RWPE2 (cell line): ENCODE measurements at regions not wholly inside any gene's neighbourhood (a gene's known extent, or its start where the extent isn't known, plus 50 kb on each side); places are given as distances from the start of the nearest gene placed in this dataset.

Experiments
- ATAC-seq: fragments of 200-7000 bp; cut with Tn5 transposase; 3 replicates; pipeline ENCODE4 v1.9.1; 2021; ENCODE audit warnings: low read depth
- DNase-seq: peaks from one replicate; pipeline ENCODE4 v3.0.0-alpha.2; 2020; ENCODE audit warnings: low spot score
- H3K27ac ChIP-seq: fragments of 450-650 bp; 2 replicates; pipeline ENCODE4 v1.5.1; 2017; ENCODE audit warnings: mild to moderate bottlenecking; ENCODE audit not compliant: poor library complexity, severe bottlenecking
- H3K27me3 ChIP-seq: fragments of 250-450 bp; sonication (Bioruptor Pico); 2 replicates; pipeline ENCODE4 v1.5.1; 2021; ENCODE audit warnings: mild to moderate bottlenecking, moderate library complexity; ENCODE audit not compliant: insufficient read depth, poor library complexity, severe bottlenecking
- H3K36me3 ChIP-seq: fragments of 250-450 bp; sonication (Bioruptor Pico); 2 replicates; pipeline ENCODE4 v1.5.1; 2020; ENCODE audit warnings: low read depth, mild to moderate bottlenecking, moderate library complexity
- H3K4me1 ChIP-seq: fragments of 250-450 bp; sonication (Bioruptor Pico); 2 replicates; pipeline ENCODE4 v1.5.1; 2021; ENCODE audit warnings: mild to moderate bottlenecking, moderate library complexity; ENCODE audit not compliant: insufficient read depth, poor library complexity, severe bottlenecking
- H3K4me3 ChIP-seq: fragments of 250-450 bp; sonication (Bioruptor Pico); 2 replicates; pipeline ENCODE4 v1.5.1; 2021; ENCODE audit warnings: mild to moderate bottlenecking, moderate library complexity; ENCODE audit not compliant: severe bottlenecking
- H3K9me3 ChIP-seq: fragments of 250-450 bp; sonication (Bioruptor Pico); 2 replicates; pipeline ENCODE4 v1.5.1; 2021; ENCODE audit warnings: mild to moderate bottlenecking, moderate library complexity; ENCODE audit not compliant: severe bottlenecking
- CTCF ChIP-seq: fragments of 450-650 bp; IDR thresholded peaks from one replicate; pipeline ENCODE4 v1.5.1; 2017; ENCODE audit warnings: mild to moderate bottlenecking, moderate library complexity; ENCODE audit not compliant: poor library complexity, severe bottlenecking

- no peak for ATAC-seq
Measured at GRCh38 chr18:25621682-25622081, 269.7 kb upstream of the ZNF521 start.

GRCh38 chr18:25621144-25621543 lies 269.2 kb upstream of the ZNF521 start:
- H3K27ac ChIP-seq, result no peak overlapping the region
- H3K36me3 ChIP-seq, result no peaks in the 10 kb centered on the region
- no peak for TF ChIP-seq CTCF
- no peaks in the 10 kb centered on the region for H3K4me1 ChIP-seq
- no peak overlapping the region for H3K4me3 ChIP-seq
- DNase-seq (no peak), ATAC-seq (no peak)
- peaks cover 2% of the 10 kb centered on the region for H3K9me3 ChIP-seq
- no peaks in the 10 kb centered on the region for H3K27me3 ChIP-seq

More at GRCh38 chr18:25621682-25622081, 269.7 kb upstream of the ZNF521 start:
- Histone ChIP-seq H3K4me1 (no peaks in the 10 kb centered on the region), H3K9me3 (peaks cover 2% of the 10 kb centered on the region), H3K27me3 (no peaks in the 10 kb centered on the region), H3K4me3 (no peak overlapping the region), H3K36me3 (no peaks in the 10 kb centered on the region), H3K27ac (no peak overlapping the region)
- TF ChIP-seq CTCF, result no peak
- DNase-seq, result no peak

- H3K4me3 ChIP-seq, result no peak overlapping the region
- ATAC-seq (no peak), DNase-seq (no peak)
- no peaks in the 10 kb centered on the region for H3K36me3 ChIP-seq
- H3K27me3 ChIP-seq, result no peaks in the 10 kb centered on the region
- no peaks in the 10 kb centered on the region for H3K4me1 ChIP-seq
- H3K9me3 ChIP-seq, result no peaks in the 10 kb centered on the region
- no peak overlapping the region for H3K27ac ChIP-seq
- TF ChIP-seq CTCF, result no peak
Measured at GRCh38 chr18:25614168-25614567, 262.2 kb upstream of the ZNF521 start.

GRCh38 chr18:25612466-25612865 lies 260.5 kb upstream of the ZNF521 start:
- no peak overlapping the region for H3K27ac ChIP-seq
- ATAC-seq, result no peak
- TF ChIP-seq CTCF, result no peak
- no peaks in the 10 kb centered on the region for H3K4me1 ChIP-seq
- H3K36me3 ChIP-seq, result no peaks in the 10 kb centered on the region
- H3K4me3 ChIP-seq, result no peak overlapping the region
- no peaks in the 10 kb centered on the region for H3K9me3 ChIP-seq
- no peaks in the 10 kb centered on the region for H3K27me3 ChIP-seq
- DNase-seq, result no peak

- no peak overlapping the region for H3K27ac ChIP-seq
- H3K36me3 ChIP-seq, result no peaks in the 10 kb centered on the region
- H3K4me1 ChIP-seq, result no peaks in the 10 kb centered on the region
- no peak overlapping the region for H3K4me3 ChIP-seq
- DNase-seq, result no peak
- no peaks in the 10 kb centered on the region for H3K27me3 ChIP-seq
- no peaks in the 10 kb centered on the region for H3K9me3 ChIP-seq
- TF ChIP-seq CTCF, result no peak
- ATAC-seq, result no peak
Measured at GRCh38 chr18:25608091-25608490, 256.1 kb upstream of the ZNF521 start.
